ENCODE measurements at regions not wholly inside any gene's neighbourhood (a gene's known extent, or its start where the extent isn't known, plus 50 kb on each side); places are given as distances from the start of the nearest gene placed in this dataset.

DNA sequence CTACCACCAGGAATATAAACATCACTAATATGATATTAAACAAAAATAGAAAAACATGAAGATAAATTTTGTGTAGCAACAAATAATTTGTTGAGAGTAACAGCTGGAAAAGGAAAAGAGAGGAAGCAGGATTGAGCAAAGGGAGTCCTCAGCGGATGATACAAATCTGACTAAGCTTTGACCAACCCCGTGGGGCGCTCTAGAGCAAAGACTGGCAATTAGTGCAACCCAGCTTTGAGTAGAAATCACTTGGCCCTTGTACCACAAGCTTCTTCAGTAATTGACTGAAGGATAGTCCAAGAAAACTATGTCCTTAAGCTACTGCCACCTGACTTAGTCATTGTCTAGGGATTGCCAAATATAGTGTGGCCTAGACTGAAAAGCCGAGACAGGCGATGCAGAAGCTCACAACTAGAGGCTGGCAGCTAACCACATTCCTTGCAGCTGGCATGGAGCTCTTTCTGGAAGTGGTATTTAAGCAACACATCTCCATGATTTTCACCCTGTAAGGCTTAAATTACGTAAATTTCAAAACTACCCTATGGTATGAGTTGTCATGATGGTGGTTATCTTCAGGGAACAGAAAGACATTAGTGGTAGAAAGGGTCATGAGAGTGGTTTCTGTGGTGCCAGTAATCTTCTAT lies 396.0 kb downstream of the PDGFC start:
- no peaks in the 10 kb centered on the region for H3K4me1 ChIP-seq
- no peak overlapping the region for H3K27ac ChIP-seq
- no peak overlapping the region for H3K4me3 ChIP-seq
- DNase-seq, result no peak
- H3K27me3 ChIP-seq, result peaks cover 0 to 3% (median 0%) of the 10 kb centered on the region in 4 donors
- TF ChIP-seq, protein P1, sequence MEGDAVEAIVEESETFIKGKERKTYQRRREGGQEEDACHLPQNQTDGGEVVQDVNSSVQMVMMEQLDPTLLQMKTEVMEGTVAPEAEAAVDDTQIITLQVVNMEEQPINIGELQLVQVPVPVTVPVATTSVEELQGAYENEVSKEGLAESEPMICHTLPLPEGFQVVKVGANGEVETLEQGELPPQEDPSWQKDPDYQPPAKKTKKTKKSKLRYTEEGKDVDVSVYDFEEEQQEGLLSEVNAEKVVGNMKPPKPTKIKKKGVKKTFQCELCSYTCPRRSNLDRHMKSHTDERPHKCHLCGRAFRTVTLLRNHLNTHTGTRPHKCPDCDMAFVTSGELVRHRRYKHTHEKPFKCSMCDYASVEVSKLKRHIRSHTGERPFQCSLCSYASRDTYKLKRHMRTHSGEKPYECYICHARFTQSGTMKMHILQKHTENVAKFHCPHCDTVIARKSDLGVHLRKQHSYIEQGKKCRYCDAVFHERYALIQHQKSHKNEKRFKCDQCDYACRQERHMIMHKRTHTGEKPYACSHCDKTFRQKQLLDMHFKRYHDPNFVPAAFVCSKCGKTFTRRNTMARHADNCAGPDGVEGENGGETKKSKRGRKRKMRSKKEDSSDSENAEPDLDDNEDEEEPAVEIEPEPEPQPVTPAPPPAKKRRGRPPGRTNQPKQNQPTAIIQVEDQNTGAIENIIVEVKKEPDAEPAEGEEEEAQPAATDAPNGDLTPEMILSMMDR (IDR thresholded peaks at IDR 0.05), result no peak
- no peak for TF ChIP-seq POLR2A (IDR thresholded peaks at IDR 0.05)
- intact Hi-C loops (cut with DNase I), result no loop called here
- H3K36me3 ChIP-seq, result no peaks in the 10 kb centered on the region
- WGBS, 2 donors, result 56 to 70% methylated on average over 6 of the region's 6 CpGs
- no peaks in the 10 kb centered on the region for H3K9me3 ChIP-seq

DNA sequence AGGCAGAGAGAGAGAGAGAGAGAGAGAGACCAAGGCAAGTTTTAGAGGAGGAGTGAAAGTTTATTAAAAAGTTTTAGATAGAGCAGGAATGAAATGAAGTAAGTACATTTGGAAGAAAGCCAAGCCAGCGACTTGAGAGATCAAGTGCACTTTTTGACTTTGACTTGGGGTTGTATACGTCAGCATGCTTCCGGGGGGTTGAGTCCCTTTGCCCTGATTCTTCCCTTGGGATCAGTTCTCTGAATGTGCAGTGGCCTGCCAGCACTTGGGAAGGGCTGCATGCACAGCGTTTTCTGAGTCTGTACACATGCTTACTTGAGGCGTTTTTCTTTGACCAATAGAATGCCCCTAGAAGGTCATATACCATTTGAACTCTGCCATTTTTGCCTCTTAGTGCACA lies 400.5 kb downstream of the PDGFC start:
- Histone ChIP-seq H3K36me3 (no peaks in the 10 kb centered on the region), H3K4me3 (no peak overlapping the region), H3K27me3 (peaks cover 0 to 3% (median 0%) of the 10 kb centered on the region in 4 donors), H3K9me3 (no peaks in the 10 kb centered on the region), H3K27ac (no peak overlapping the region), H3K4me1 (peaks cover 0 to 13% (median 0%) of the 10 kb centered on the region in 3 donors)
- 73 to 76% methylated on average over 5 of the region's 5 CpGs for WGBS, 2 donors
- DNase-seq, result no peak
- TF ChIP-seq, protein P1 (IDR thresholded peaks at IDR 0.05), result no peak
- no peak for TF ChIP-seq POLR2A (IDR thresholded peaks at IDR 0.05)
- intact Hi-C loops (cut with DNase I), result no loop called here

DNA sequence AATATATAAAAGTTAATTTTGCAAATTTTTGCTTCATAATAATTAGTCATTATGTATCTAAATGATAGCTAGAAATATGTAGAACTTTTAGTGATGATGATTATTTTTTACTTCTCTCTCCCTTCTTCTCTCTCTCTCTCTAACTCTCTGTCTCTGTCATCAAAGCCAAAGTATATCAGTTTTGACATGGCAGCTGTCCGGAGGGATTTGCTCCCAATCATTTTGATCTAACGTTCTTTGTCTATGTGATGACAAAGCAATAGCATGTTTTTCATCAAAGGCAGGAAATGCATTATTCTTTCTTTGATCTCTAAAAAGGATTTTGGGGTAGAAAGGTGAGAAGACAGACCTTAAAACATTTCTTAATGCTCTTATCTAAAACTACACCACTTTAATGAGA lies 402.1 kb downstream of the PDGFC start:
- Histone ChIP-seq H3K27ac (no peak overlapping the region), H3K4me3 (no peak overlapping the region), H3K36me3 (no peaks in the 10 kb centered on the region), H3K9me3 (no peaks in the 10 kb centered on the region), H3K27me3 (peaks cover 0 to 3% (median 0%) of the 10 kb centered on the region in 4 donors), H3K4me1 (peaks cover 0 to 13% (median 0%) of the 10 kb centered on the region in 3 donors)
- TF ChIP-seq, protein P1 (IDR thresholded peaks at IDR 0.05), result no peak
- 64 to 73% methylated on average over 2 of the region's 2 CpGs for WGBS, 2 donors
- DNase-seq, result no peak
- intact Hi-C loops (cut with DNase I), result no loop called here

DNA sequence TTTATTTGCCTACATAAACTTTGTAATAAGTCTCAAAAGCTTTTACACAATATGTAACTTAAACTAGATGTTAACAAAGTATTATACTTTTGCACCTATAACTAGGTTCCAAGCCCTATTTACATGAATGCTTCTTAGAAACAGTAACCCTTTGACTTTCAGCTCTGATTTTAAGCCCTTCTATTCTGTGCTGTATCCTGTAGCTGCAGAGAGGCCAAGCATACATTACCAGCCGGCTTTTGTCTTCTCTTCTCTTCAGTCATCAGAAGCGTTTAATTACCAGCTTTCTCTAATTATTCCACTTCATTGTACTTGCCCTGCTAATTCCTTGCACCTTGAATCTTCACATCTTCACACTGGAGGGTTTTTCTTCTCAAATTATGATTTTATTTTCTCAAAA lies 403.1 kb downstream of the PDGFC start:
- Histone ChIP-seq H3K9me3 (no peaks in the 10 kb centered on the region), H3K4me1 (peaks cover 0 to 13% (median 0%) of the 10 kb centered on the region in 3 donors), H3K27me3 (peaks cover 0 to 3% (median 0%) of the 10 kb centered on the region in 4 donors), H3K4me3 (no peak overlapping the region), H3K27ac (no peak overlapping the region), H3K36me3 (no peaks in the 10 kb centered on the region)
- DNase-seq, result no peak
- 28 to 36% methylated on average over 2 of the region's 2 CpGs for WGBS, 2 donors
- intact Hi-C loops (cut with DNase I), result no loop called here
- no peak for TF ChIP-seq POLR2A (IDR thresholded peaks at IDR 0.05)
- TF ChIP-seq, protein P1 (IDR thresholded peaks at IDR 0.05), result no peak

DNA sequence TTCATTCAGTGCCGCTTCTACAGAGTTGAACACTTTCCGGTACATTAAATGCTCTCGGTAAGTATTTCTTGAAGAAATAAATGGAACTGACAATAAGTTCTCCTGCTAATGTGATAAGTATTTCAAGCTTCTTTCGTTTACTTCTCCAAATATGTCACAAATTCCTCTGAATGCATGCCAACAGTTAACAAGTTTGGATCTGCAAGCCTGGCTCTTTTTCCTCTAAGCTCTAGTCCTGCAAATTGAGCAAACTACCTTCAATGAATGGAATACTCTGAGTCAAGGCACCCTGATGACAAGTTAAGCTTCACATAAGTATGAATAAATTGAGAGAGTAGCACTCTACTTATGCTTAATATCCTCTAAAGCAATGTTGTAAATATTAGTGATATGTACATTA lies 403.6 kb downstream of the PDGFC start:
- peaks cover 0 to 3% (median 0%) of the 10 kb centered on the region in 4 donors for H3K27me3 ChIP-seq
- 30 to 48% methylated on average over 4 of the region's 4 CpGs for WGBS, 2 donors
- DNase-seq, result no peak
- TF ChIP-seq, protein P1 (IDR thresholded peaks at IDR 0.05), result no peak
- TF ChIP-seq POLR2A (IDR thresholded peaks at IDR 0.05), result no peak
- H3K9me3 ChIP-seq, result no peaks in the 10 kb centered on the region
- no peak overlapping the region for H3K4me3 ChIP-seq
- H3K27ac ChIP-seq, result no peak overlapping the region
- H3K4me1 ChIP-seq, result peaks cover 0 to 13% (median 0%) of the 10 kb centered on the region in 3 donors
- H3K36me3 ChIP-seq, result no peaks in the 10 kb centered on the region
- intact Hi-C loops (cut with DNase I), result no loop called here

Measured in esophagus squamous epithelium (tissue), 5 donors.